Heart left ventricle (tissue), 13 donors: ENCODE measurements at regions not wholly inside any gene's neighbourhood (a gene's known extent, or its start where the extent isn't known, plus 50 kb on each side); places are given as distances from the start of the nearest gene placed in this dataset.

Source experiments
- POLR2A ChIP-seq, 2 donors: fragments of 450-650 bp; IDR thresholded peaks; one replicate each; pipeline ENCODE4 v1.6.1; 2017; ENCODE audit warnings: antibody characterized with exemption in 2 of 2, mild to moderate bottlenecking in 2 of 2, moderate library complexity in 2 of 2
- TF ChIP-seq, protein P1 (sequence below), 12 donors: fragments of 200-600 bp; sonication (generic) in 4 of 12; IDR thresholded peaks; one replicate each; pipeline versions ENCODE4 v1.5.0 to v1.8.0; 2018 to 2022; ENCODE audit warnings: antibody characterized with exemption in 12 of 12, mild to moderate bottlenecking in 5 of 12
- donor health status: ischemic (EF 13 %, LVEDD 7.1; RV severe dilation, severe dysfunction).
- donor health status: DM: no; HTN: yes; CAD: no.
- donor health status: DM: no; HTN: no; CAD: no.
- donor health status: ischemic (EF 25% LVEDD 6.9; RV normal size, moderate dysfunction).
- donor health status: ischemic (EF 25% LVEDD 5.7; RV mildly dilated, moderate dysfunction).
- donor health status: ischemic (EF 35%, LVEDD 5.7; RV mildly dilated, moderate dysfunction).
- donor health status: nonischemic (EF 11% LVEDD 7.7; RV severe dilation, severe dysfunction).
- donor health status: DM: yes; HTN: yes; CAD: no.
- donor health status: PGD.
- donor health status: ischemic (EF 29% LVEDD 5.4; RV normal size, mild dysfunction).
- donor health status: nonischemic (EF 23%, LVEDD 6.1; RV moderate dilation, normal function).

DNA sequence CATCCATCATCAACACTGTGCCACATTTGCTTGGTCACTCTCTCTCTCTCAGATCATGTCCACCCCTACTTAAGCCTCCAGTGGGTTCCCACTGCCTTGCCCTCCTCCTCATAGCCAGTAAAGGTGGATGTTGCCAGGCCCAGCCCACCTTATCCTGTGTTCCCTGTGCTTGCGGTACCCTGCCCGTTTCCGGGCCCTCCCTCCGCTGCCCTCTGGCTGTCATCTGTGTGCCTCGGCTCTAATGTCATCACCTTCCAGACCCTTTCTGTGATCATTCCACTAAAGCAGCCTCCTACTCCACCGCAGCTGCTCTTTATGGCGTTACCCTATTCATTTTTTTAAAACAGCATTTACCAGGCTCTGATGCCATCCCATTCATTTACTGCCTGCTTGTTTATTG is 305.7 kb upstream of the SKOR2 start:
- TF ChIP-seq, protein P1, sequence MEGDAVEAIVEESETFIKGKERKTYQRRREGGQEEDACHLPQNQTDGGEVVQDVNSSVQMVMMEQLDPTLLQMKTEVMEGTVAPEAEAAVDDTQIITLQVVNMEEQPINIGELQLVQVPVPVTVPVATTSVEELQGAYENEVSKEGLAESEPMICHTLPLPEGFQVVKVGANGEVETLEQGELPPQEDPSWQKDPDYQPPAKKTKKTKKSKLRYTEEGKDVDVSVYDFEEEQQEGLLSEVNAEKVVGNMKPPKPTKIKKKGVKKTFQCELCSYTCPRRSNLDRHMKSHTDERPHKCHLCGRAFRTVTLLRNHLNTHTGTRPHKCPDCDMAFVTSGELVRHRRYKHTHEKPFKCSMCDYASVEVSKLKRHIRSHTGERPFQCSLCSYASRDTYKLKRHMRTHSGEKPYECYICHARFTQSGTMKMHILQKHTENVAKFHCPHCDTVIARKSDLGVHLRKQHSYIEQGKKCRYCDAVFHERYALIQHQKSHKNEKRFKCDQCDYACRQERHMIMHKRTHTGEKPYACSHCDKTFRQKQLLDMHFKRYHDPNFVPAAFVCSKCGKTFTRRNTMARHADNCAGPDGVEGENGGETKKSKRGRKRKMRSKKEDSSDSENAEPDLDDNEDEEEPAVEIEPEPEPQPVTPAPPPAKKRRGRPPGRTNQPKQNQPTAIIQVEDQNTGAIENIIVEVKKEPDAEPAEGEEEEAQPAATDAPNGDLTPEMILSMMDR (IDR thresholded peaks at IDR 0.05) = no peak
- TF ChIP-seq POLR2A (IDR thresholded peaks at IDR 0.05) = no peak
